Karpas-422 (cell line): ENCODE measurements at regions not wholly inside any gene's neighbourhood (a gene's known extent, or its start where the extent isn't known, plus 50 kb on each side); places are given as distances from the start of the nearest gene placed in this dataset.

ENCODE experiments used
- DNase-seq: peaks from one replicate; pipeline ENCODE4 v3.0.0-alpha.2; 2015
- H2AFZ ChIP-seq: fragments of 200-600 bp; sonication (generic); 2 replicates; pipeline ENCODE4 v1.6.1; 2014; ENCODE audit warnings: antibody characterized with exemption, low read length, mixed read lengths
- H3K27ac ChIP-seq: fragments of 200-600 bp; sonication (generic); 2 replicates; pipeline ENCODE4 v1.5.1; 2014; ENCODE audit warnings: mild to moderate bottlenecking, low read length, moderate library complexity
- H3K27me3 ChIP-seq: fragments of 200-600 bp; sonication (generic); 2 replicates; pipeline ENCODE4 v1.6.1; 2014; ENCODE audit warnings: low read length, mixed read lengths
- H3K36me3 ChIP-seq: fragments of 200-600 bp; sonication (generic); 2 replicates; pipeline ENCODE4 v1.6.1; 2014; ENCODE audit warnings: low read length, mixed read lengths; ENCODE audit not compliant: insufficient read depth
- H3K4me1 ChIP-seq: fragments of 200-600 bp; sonication (generic); 2 replicates; pipeline ENCODE4 v1.6.1; 2014; ENCODE audit warnings: mild to moderate bottlenecking, low read length, mixed read lengths
- H3K4me2 ChIP-seq: fragments of 200-600 bp; sonication (generic); 2 replicates; pipeline ENCODE4 v1.6.1; 2014; ENCODE audit warnings: low read length, low read depth, mild to moderate bottlenecking; ENCODE audit not compliant: poor library complexity, severe bottlenecking
- H3K4me3 ChIP-seq: fragments of 200-600 bp; sonication (generic); 2 replicates; pipeline ENCODE4 v1.5.1; 2014; ENCODE audit warnings: mild to moderate bottlenecking, antibody characterized with exemption, low read length, mixed read lengths
- H3K79me2 ChIP-seq: fragments of 200-600 bp; sonication (generic); 2 replicates; pipeline ENCODE4 v1.6.1; 2014; ENCODE audit warnings: mild to moderate bottlenecking, low read length, mixed read lengths
- H3K9ac ChIP-seq: fragments of 200-600 bp; sonication (generic); 2 replicates; pipeline ENCODE4 v1.6.0; 2014; ENCODE audit warnings: low read length
- H3K9me2 ChIP-seq: fragments of 200-600 bp; sonication (generic), shearing (Covaris generic); replicated peaks from 2 replicates; pipeline ENCODE4 v1.6.0; 2014; ENCODE audit warnings: mild to moderate bottlenecking, low read length, moderate library complexity; ENCODE audit not compliant: insufficient read depth
- H3K9me3 ChIP-seq: fragments of 300-700, 200-600 bp; sonication (generic); 2 replicates; pipeline ENCODE4 v1.6.1; 2014; ENCODE audit warnings: low read length, mixed read lengths
- H4K20me1 ChIP-seq: fragments of 200-600 bp; sonication (generic); 2 replicates; pipeline ENCODE4 v1.6.1; 2014; ENCODE audit warnings: mild to moderate bottlenecking, antibody characterized with exemption, low read length, low read depth; ENCODE audit not compliant: insufficient read depth

GRCh38 chr4:91924625-91925024, 379.1 kb upstream of the GRID2 start:
- H3K4me1 ChIP-seq, result no peaks in the 10 kb centered on the region
- H3K4me2 ChIP-seq, result no peak overlapping the region
- H3K36me3 ChIP-seq, result no peaks in the 10 kb centered on the region
- no peaks in the 10 kb centered on the region for H3K27me3 ChIP-seq
- no peaks in the 10 kb centered on the region for H3K79me2 ChIP-seq
- H3K9ac ChIP-seq, result no peak overlapping the region
- no peak for DNase-seq
- no peaks in the 10 kb centered on the region for H3K9me2 ChIP-seq
- H3K4me3 ChIP-seq, result no peak overlapping the region
- H3K27ac ChIP-seq, result no peak overlapping the region
- H3K9me3 ChIP-seq, result peaks cover 13% of the 10 kb centered on the region
- no peak overlapping the region for H2AFZ ChIP-seq
- no peaks in the 10 kb centered on the region for H4K20me1 ChIP-seq

GRCh38 chr4:91935217-91935616, 368.5 kb upstream of the GRID2 start:
- H3K9ac ChIP-seq, result no peak overlapping the region
- no peaks in the 10 kb centered on the region for H4K20me1 ChIP-seq
- no peak overlapping the region for H3K4me3 ChIP-seq
- H3K79me2 ChIP-seq, result no peaks in the 10 kb centered on the region
- H3K27ac ChIP-seq, result no peak overlapping the region
- H3K9me2 ChIP-seq, result no peaks in the 10 kb centered on the region
- H3K27me3 ChIP-seq, result no peaks in the 10 kb centered on the region
- no peaks in the 10 kb centered on the region for H3K4me1 ChIP-seq
- H3K4me2 ChIP-seq, result no peak overlapping the region
- peaks cover 36% of the 10 kb centered on the region for H3K9me3 ChIP-seq
- H2AFZ ChIP-seq, result no peak overlapping the region
- H3K36me3 ChIP-seq, result no peaks in the 10 kb centered on the region
- DNase-seq, result no peak

GRCh38 chr4:91936311-91936710, 367.5 kb upstream of the GRID2 start:
- H3K4me1 ChIP-seq, result no peaks in the 10 kb centered on the region
- no peaks in the 10 kb centered on the region for H3K36me3 ChIP-seq
- no peak for DNase-seq
- H3K4me2 ChIP-seq, result no peak overlapping the region
- H4K20me1 ChIP-seq, result no peaks in the 10 kb centered on the region
- H3K9me2 ChIP-seq, result no peaks in the 10 kb centered on the region
- H3K4me3 ChIP-seq, result no peak overlapping the region
- no peaks in the 10 kb centered on the region for H3K27me3 ChIP-seq
- H3K79me2 ChIP-seq, result no peaks in the 10 kb centered on the region
- no peak overlapping the region for H2AFZ ChIP-seq
- H3K27ac ChIP-seq, result no peak overlapping the region
- H3K9me3 ChIP-seq, result peaks cover 36% of the 10 kb centered on the region
- no peak overlapping the region for H3K9ac ChIP-seq

DNA sequence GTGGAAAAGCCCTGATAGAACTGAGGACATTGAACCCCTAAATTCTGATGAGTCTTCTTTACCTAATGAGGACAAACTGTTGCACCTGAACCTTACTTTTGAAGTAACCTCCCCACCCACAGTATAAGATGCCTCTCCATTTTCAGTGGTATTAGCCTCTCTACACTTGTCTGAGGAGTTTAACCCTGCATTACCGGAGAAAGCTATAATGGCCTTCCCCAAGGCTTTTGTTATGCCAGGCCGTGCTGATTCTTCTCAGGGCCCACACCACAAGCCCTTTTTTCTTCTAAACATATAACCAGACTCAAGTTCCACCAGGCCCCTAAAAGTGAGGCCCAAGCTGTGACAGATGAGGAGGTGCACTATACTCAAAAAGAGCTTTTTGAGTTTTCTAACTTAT, 345.8 kb upstream of the GRID2 start:
- H3K36me3 ChIP-seq, result no peaks in the 10 kb centered on the region
- H3K9ac ChIP-seq, result no peak overlapping the region
- no peaks in the 10 kb centered on the region for H3K4me1 ChIP-seq
- H3K4me3 ChIP-seq, result no peak overlapping the region
- no peak overlapping the region for H3K4me2 ChIP-seq
- H3K27ac ChIP-seq, result no peak overlapping the region
- no peaks in the 10 kb centered on the region for H3K9me2 ChIP-seq
- H3K79me2 ChIP-seq, result no peaks in the 10 kb centered on the region
- H3K27me3 ChIP-seq, result no peaks in the 10 kb centered on the region
- H3K9me3 ChIP-seq, result peaks cover 22% of the 10 kb centered on the region
- DNase-seq, result no peak
- H2AFZ ChIP-seq, result no peak overlapping the region
- no peaks in the 10 kb centered on the region for H4K20me1 ChIP-seq

- Histone ChIP-seq H3K4me2 (no peak overlapping the region), H3K9ac (no peak overlapping the region), H3K4me3 (no peak overlapping the region), H3K79me2 (no peaks in the 10 kb centered on the region), H2AFZ (no peak overlapping the region), H3K9me3 (peaks cover 20% of the 10 kb centered on the region), H3K27ac (no peak overlapping the region), H3K36me3 (no peaks in the 10 kb centered on the region), H4K20me1 (no peaks in the 10 kb centered on the region), H3K27me3 (no peaks in the 10 kb centered on the region), H3K4me1 (no peaks in the 10 kb centered on the region), H3K9me2 (no peaks in the 10 kb centered on the region)
- no peak for DNase-seq
These were observed 345.2 kb upstream of the GRID2 start for GRCh38 chr4:91958596-91958995.

GRCh38 chr4:91961504-91961903, 342.3 kb upstream of the GRID2 start:
- Histone ChIP-seq H3K4me3 (no peak overlapping the region), H3K36me3 (no peaks in the 10 kb centered on the region), H3K9me3 (peaks cover 14% of the 10 kb centered on the region; the same call in 1 of the 2 replicates), H3K27ac (no peak overlapping the region), H3K79me2 (no peaks in the 10 kb centered on the region), H3K4me2 (no peak overlapping the region), H3K9me2 (no peaks in the 10 kb centered on the region), H3K9ac (no peak overlapping the region), H2AFZ (no peak overlapping the region), H3K4me1 (no peaks in the 10 kb centered on the region), H4K20me1 (no peaks in the 10 kb centered on the region), H3K27me3 (no peaks in the 10 kb centered on the region)
- DNase-seq, result no peak

GRCh38 chr4:91963486-91963885, 340.3 kb upstream of the GRID2 start:
- H3K36me3 ChIP-seq, result no peaks in the 10 kb centered on the region
- no peak overlapping the region for H3K4me3 ChIP-seq
- no peaks in the 10 kb centered on the region for H4K20me1 ChIP-seq
- H3K9ac ChIP-seq, result no peak overlapping the region
- H2AFZ ChIP-seq, result no peak overlapping the region
- no peak overlapping the region for H3K4me2 ChIP-seq
- DNase-seq, result no peak
- H3K9me2 ChIP-seq, result no peaks in the 10 kb centered on the region
- no peak overlapping the region for H3K27ac ChIP-seq
- H3K9me3 ChIP-seq, result peaks cover 14% of the 10 kb centered on the region; the same call in 1 of the 2 replicates
- H3K4me1 ChIP-seq, result no peaks in the 10 kb centered on the region
- no peaks in the 10 kb centered on the region for H3K27me3 ChIP-seq
- H3K79me2 ChIP-seq, result no peaks in the 10 kb centered on the region

DNA sequence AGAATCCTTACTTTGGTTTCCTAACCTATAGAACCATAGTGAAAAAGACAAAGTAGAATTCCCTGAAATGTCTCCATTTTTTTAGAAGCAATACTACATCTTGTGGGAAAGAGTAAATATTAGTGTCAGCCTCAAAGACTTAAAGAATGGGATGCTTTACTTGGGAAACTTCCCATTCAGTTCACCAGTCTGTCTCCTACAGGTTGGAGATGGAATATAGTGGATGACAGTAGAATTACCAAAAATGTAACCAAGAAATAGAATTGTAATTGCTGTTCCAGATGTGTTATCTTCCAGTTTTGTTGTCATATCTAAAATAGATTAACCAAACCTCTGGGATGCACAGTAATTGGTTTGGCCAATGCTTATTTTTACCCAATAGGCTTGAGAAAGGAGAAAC, 338.6 kb upstream of the GRID2 start:
- H3K79me2 ChIP-seq, result no peaks in the 10 kb centered on the region
- H3K9me3 ChIP-seq, result peaks cover 6% of the 10 kb centered on the region; the same call in 1 of the 2 replicates
- H3K4me3 ChIP-seq, result no peak overlapping the region
- DNase-seq, result no peak
- no peaks in the 10 kb centered on the region for H3K27me3 ChIP-seq
- H3K9me2 ChIP-seq, result no peaks in the 10 kb centered on the region
- H3K36me3 ChIP-seq, result no peaks in the 10 kb centered on the region
- no peak overlapping the region for H2AFZ ChIP-seq
- H3K4me2 ChIP-seq, result no peak overlapping the region
- H4K20me1 ChIP-seq, result no peaks in the 10 kb centered on the region
- no peaks in the 10 kb centered on the region for H3K4me1 ChIP-seq
- H3K27ac ChIP-seq, result no peak overlapping the region
- no peak overlapping the region for H3K9ac ChIP-seq
